HG03354 (cell line): ENCODE measurements at regions not wholly inside any gene's neighbourhood (a gene's known extent, or its start where the extent isn't known, plus 50 kb on each side); places are given as distances from the start of the nearest gene placed in this dataset.

Experiments
- ATAC-seq: cut with Tn5 transposase; IDR thresholded peaks from one replicate; pipeline ENCODE4 v1.9.1; 2021; ENCODE audit warnings: mild to moderate bottlenecking; ENCODE audit not compliant: unreplicated experiment, poor library complexity, severe bottlenecking

GRCh38 chr3:182673336-182673735, 120.0 kb upstream of the ATP11B start:
- ATAC-seq = no peak

GRCh38 chr3:182682263-182683241, 110.8 kb upstream of the ATP11B start:
- ATAC-seq = peak; percentile 94

GRCh38 chr3:182683453-182683852, 109.9 kb upstream of the ATP11B start:
- ATAC-seq = peak; percentile 67

- no peak for ATAC-seq
Measured at GRCh38 chr3:182683858-182684257, 109.4 kb upstream of the ATP11B start.

DNA sequence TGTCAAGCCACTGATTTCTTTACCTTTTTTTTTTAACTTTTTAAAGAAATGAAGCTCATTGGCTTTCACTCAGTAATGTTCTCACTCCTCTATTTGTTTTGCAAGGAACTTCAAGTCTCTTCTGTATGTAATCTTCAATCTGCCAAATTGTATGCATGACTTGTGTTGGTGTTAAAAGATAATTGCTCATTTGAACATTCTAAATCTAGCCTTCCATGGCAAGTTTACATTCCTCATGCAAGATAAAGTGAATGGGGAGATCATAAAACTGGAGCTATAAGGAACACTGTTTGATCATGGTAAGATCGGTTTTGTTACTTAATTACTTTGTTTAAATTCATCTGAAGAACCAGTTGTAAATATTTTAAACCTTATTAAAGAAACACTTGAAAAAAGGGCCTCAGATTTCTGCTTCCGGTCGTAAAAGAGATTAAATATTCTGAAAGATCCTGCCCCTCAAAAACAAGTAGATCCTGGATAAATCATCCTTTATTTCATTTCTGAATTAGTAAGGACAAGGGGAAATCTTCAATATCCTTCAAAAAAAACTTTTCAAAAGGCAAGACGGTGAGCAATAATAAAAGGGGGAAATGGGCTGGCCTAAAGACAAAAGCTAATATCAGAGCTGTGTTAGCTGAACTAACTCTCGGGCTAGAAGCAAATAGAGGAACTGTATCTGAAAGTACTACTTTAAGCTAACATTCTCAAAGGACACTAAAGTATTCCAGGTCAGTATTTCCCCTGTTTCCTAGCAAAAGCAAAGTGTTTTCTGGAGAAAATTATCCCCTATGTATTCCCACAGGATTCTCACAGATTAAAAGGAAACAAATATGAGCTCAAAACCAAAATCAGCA, 107.0 kb upstream of the ATP11B start:
- ATAC-seq = no peak

DNA sequence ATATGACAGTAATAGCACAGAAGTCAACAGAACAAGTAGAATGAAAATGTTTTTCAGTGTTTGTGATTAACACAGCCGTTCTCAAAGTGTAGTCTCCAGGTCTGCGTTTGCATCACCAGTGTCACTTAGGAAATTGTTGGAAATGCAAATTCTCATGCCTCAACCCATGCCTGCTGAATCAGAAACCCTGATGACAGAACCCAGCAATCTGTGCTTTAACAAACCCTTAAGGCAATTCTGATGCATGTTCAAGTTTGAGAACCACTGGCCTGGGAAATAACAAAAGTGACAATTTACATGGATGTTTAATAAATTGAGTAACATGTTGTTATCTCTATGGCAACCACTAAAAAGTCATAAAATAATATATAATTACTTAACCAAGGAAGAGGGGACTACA, 103.1 kb upstream of the ATP11B start:
- ATAC-seq = no peak

- peak; percentile 87 for ATAC-seq
Measured at GRCh38 chr3:182692021-182692420, 101.3 kb upstream of the ATP11B start.

DNA sequence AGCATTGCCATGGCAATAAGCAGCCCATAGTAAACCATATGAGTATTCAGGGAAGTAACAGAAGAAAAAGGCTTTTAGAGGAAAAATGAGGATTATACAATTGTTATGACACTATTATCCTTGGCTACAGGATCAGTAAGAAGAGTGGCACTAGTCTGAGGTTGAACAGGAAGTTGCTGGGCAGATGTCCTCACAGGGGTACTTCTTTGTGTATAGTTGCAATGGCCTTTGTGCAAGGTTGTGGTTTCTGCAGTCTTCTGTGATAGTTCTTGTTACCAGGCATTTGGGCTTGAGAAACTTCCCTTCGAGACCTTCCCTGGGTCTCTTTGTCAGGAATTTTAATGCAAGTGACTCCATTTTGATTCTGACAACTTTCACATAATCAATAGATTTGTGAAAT, 100.6 kb upstream of the ATP11B start:
- peak; percentile 58 for ATAC-seq

GRCh38 chr3:182693723-182694122, 99.6 kb upstream of the ATP11B start:
- no peak for ATAC-seq

DNA sequence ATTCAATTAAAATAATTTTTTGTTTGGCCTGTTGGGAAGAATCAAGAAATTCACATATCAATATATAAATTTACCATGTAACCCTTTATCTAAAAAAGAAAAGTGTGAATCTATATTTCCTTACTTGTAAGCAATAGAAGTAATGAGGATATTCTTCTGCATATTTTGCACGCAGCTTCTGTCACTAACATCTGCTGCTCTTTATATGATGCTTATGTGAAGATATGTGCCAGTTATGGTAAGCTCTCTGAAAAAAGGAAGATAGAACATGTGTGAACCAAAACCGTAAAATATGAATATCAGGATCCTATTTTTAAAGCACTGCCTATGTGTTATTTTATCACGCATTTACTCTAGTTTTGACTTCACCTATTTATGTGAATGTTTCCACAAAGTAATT, 96.4 kb upstream of the ATP11B start:
- ATAC-seq = no peak

- no peak for ATAC-seq
Measured at GRCh38 chr3:182697345-182697919, 95.9 kb upstream of the ATP11B start.

GRCh38 chr3:182698078-182698477, 95.2 kb upstream of the ATP11B start:
- no peak for ATAC-seq

DNA sequence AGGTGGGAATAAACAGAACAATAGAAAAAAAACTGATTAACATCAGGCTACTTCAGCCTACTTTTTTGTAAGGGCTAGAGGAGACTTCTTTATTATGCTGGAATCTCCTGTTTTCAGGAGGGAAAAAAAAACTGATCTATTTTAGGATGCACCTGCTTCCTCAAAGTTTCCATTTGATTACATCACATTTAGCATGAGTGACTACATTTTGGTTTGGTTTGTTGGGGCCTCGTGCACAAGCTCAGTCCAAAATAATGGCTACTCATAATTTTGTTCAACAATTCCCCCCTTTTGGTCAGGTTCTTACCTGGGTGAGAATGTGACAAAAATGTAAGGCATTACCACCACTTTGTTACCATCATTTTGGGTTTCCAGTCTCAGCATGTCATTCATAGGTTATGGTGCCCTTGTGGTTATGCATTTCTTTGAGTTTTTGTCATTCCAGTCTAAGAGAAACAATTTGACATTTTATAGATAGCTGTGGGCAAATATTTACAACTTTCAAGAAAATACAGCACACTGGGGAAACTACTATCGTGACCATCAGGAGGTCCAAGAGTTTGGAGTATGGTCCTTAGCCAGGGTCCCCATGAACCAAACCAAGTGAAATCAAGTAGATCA, 93.6 kb upstream of the ATP11B start:
- no peak for ATAC-seq

- no peak for ATAC-seq
Measured at GRCh38 chr3:182702216-182702615, 91.1 kb upstream of the ATP11B start.

- ATAC-seq = no peak
Measured at GRCh38 chr3:182703233-182703632, 90.1 kb upstream of the ATP11B start.

- ATAC-seq = no peak
Measured at GRCh38 chr3:182704926-182705325, 88.4 kb upstream of the ATP11B start.

DNA sequence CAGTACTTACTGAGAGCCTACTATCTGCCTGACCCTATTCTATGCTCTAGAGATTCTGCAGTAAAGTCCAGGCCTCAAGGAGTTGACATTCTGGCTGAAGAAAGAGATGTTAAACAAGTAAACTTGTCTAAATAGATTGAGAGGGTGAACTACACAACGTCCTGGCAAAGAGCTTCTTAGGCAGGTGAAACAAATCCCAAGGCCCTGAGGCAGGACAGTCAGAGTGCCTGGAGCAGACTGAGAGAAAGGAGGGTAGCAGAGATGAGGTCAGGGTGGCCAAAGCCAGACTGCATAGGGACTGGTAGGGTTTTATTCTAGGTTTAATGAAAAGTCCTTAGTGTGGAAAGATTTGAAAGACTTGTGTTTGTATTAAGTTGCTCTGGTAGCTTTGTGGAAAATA, 84.5 kb upstream of the ATP11B start:
- no peak for ATAC-seq

DNA sequence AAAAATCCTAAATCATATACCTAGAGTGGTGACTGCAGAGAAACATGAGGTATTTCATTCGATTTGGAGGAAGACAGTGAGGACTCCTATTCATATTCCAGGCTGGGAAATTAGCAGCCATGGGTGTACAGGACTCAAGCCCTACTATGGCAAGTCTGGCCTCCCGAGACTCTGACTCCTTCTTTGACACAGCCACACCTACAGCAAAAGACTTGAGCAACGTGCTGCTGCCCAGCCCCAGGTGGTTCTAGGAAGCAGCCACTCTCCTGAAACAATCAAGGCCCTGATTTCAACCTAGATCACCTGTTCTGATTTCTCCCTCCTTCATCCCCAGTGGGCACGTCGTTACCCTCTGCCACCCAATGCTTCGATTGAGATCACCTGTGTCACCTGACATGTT, 84.0 kb upstream of the ATP11B start:
- ATAC-seq = no peak

- peak; percentile 59 for ATAC-seq
Measured at GRCh38 chr3:182710557-182711157, 82.6 kb upstream of the ATP11B start.
